ENCODE measurements at regions not wholly inside any gene's neighbourhood (a gene's known extent, or its start where the extent isn't known, plus 50 kb on each side); places are given as distances from the start of the nearest gene placed in this dataset.

DNA sequence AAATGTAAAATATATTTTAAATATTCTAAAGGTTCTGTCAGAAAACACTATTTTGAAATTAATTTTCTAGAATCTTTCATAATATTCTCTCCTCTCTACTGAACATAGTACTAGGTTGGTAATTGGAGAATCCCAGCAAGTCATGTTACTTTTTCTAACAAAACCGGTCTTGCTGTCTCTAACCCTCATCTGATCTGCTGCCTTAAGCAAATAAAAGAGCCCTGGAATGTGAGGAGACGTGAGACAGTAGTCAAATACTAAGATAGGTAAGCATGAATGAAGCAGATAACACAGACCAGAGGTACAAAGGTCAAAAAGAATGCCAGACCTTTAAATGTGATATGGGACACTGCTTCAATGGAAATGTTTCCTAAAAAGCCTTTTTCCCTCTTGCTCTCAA, 462.4 kb upstream of the NUPR2 start:
- Mint-ChIP-seq H3K4me1 (no peaks in the 10 kb centered on the region), H3K9me3 (peaks cover 71% of the 10 kb centered on the region), H3K27ac (no peak overlapping the region), H3K36me3 (no peaks in the 10 kb centered on the region), H3K4me3 (no peak overlapping the region), H3K27me3 (ENCODE audit: low read depth) (no peaks in the 10 kb centered on the region)
- DNase-seq (ENCODE audit: low spot score in 2 of 2, unreplicated experiment in 2 of 2) = no peak
- TF ChIP-seq CTCF (IDR thresholded peaks at IDR 0.05; ENCODE audit: unreplicated experiment) = no peak

GRCh38 chr7:56570968-56571367, 454.8 kb upstream of the NUPR2 start:
- TF ChIP-seq CTCF (IDR thresholded peaks at IDR 0.05; ENCODE audit: unreplicated experiment) = no peak
- DNase-seq (ENCODE audit: low spot score in 2 of 2, unreplicated experiment in 2 of 2) = no peak
- Mint-ChIP-seq H3K27ac (no peak overlapping the region), H3K36me3 (no peaks in the 10 kb centered on the region), H3K27me3 (ENCODE audit: low read depth) (no peaks in the 10 kb centered on the region), H3K9me3 (peaks cover 41% of the 10 kb centered on the region), H3K4me3 (no peak overlapping the region), H3K4me1 (no peaks in the 10 kb centered on the region)

- H3K27me3 Mint-ChIP-seq (ENCODE audit: low read depth) = no peaks in the 10 kb centered on the region
- DNase-seq (ENCODE audit: low spot score in 2 of 2, unreplicated experiment in 2 of 2) = no peak
- H3K9me3 Mint-ChIP-seq = peaks cover 56% of the 10 kb centered on the region
- no peak overlapping the region for H3K4me3 Mint-ChIP-seq
- H3K4me1 Mint-ChIP-seq = no peaks in the 10 kb centered on the region
- no peak for TF ChIP-seq CTCF (IDR thresholded peaks at IDR 0.05; ENCODE audit: unreplicated experiment)
- no peak overlapping the region for H3K27ac Mint-ChIP-seq
- H3K36me3 Mint-ChIP-seq = peaks cover 13% of the 10 kb centered on the region
These were observed 422.6 kb upstream of the NUPR2 start for GRCh38 chr7:56538541-56539429.

- TF ChIP-seq CTCF (IDR thresholded peaks at IDR 0.05; ENCODE audit: unreplicated experiment) = no peak
- H3K27me3 Mint-ChIP-seq (ENCODE audit: low read depth) = no peaks in the 10 kb centered on the region
- no peak overlapping the region for H3K27ac Mint-ChIP-seq
- DNase-seq (ENCODE audit: low spot score in 2 of 2, unreplicated experiment in 2 of 2) = no peak
- H3K9me3 Mint-ChIP-seq = peaks cover 56% of the 10 kb centered on the region
- no peak overlapping the region for H3K4me3 Mint-ChIP-seq
- H3K36me3 Mint-ChIP-seq = peaks cover 13% of the 10 kb centered on the region
- H3K4me1 Mint-ChIP-seq = no peaks in the 10 kb centered on the region
These were observed 421.7 kb upstream of the NUPR2 start for GRCh38 chr7:56537952-56538351.

DNA sequence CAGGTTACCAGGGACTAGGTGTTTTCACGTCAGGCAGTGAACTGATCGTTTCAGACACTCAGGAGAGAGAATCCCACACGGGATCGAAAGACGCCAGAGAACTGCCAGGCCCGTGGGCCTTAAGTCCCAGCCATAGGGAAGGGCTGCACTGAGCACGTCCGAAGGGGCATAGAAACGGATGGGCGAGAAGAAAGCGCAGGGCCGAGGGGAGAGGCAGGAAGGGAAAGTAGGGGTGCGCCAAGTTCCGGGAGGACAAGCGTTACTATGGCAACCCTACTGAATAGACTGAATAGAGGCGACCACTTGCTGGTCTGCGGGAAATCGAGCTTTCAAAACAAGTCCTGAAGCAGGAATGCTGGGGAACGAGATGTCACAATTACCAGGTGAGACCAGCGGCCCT, 421.3 kb upstream of the NUPR2 start:
- Mint-ChIP-seq H3K36me3 (peaks cover 13% of the 10 kb centered on the region), H3K9me3 (peaks cover 58% of the 10 kb centered on the region), H3K4me3 (no peak overlapping the region), H3K4me1 (no peaks in the 10 kb centered on the region), H3K27me3 (ENCODE audit: low read depth) (no peaks in the 10 kb centered on the region), H3K27ac (no peak overlapping the region)
- DNase-seq (ENCODE audit: low spot score in 2 of 2, unreplicated experiment in 2 of 2) = no peak
- TF ChIP-seq CTCF (IDR thresholded peaks at IDR 0.05; ENCODE audit: unreplicated experiment) = no peak
